Kidney glomerular epithelial cell (primary cell): ENCODE measurements at regions not wholly inside any gene's neighbourhood (a gene's known extent, or its start where the extent isn't known, plus 50 kb on each side); places are given as distances from the start of the nearest gene placed in this dataset.
A peak's percentile ranks its signal among the peaks of the same experiment; 100 is the strongest.

Experiments
- DNase-seq: peaks from one replicate; lab custom pipeline; 2025; lab: John Stamatoyannopoulos, UW

GRCh38 chr2:216575465-216575864, 57.8 kb upstream of the IGFBP2 start:
- DNase-seq: no peak

- DNase-seq: no peak
Observed at GRCh38 chr2:216576616-216577015, 56.6 kb upstream of the IGFBP2 start.

GRCh38 chr2:216578325-216578724, 54.9 kb upstream of the IGFBP2 start:
- no peak for DNase-seq

- peak; percentile 88 for DNase-seq
Observed at GRCh38 chr2:216583147-216583546, 50.1 kb upstream of the IGFBP2 start.
